Neuronal stem cell (in vitro differentiated cells): ENCODE measurements at regions not wholly inside any gene's neighbourhood (a gene's known extent, or its start where the extent isn't known, plus 50 kb on each side); places are given as distances from the start of the nearest gene placed in this dataset.

Experiments
- DNase-seq: peaks from one replicate; pipeline ENCODE4 v3.0.0-alpha.2; 2013; ENCODE audit warnings: low spot score
- H2AFZ ChIP-seq: one replicate; pipeline ENCODE4 v1.6.1; 2013; ENCODE audit warnings: mild to moderate bottlenecking, low read length, inconsistent platforms
- H2AK5ac ChIP-seq: 2 replicates; pipeline ENCODE4 v1.6.1; 2013; ENCODE audit warnings: low read depth, mild to moderate bottlenecking, inconsistent platforms, low read length, moderate library complexity, mixed read lengths
- H2BK120ac ChIP-seq: 2 replicates; pipeline ENCODE4 v1.6.1; 2013; ENCODE audit warnings: low read depth, mild to moderate bottlenecking, inconsistent platforms, low read length, moderate library complexity, mixed read lengths
- H2BK12ac ChIP-seq: one replicate; pipeline ENCODE4 v1.6.1; 2013; ENCODE audit warnings: low read length, inconsistent platforms
- H2BK15ac ChIP-seq: 2 replicates; pipeline ENCODE4 v1.6.1; 2013; ENCODE audit warnings: mild to moderate bottlenecking, low read length, inconsistent platforms, mixed read lengths
- H2BK5ac ChIP-seq: one replicate; pipeline ENCODE4 v1.6.1; 2013; ENCODE audit warnings: inconsistent platforms, mild to moderate bottlenecking, low read length, moderate library complexity
- H3K14ac ChIP-seq: one replicate; pipeline ENCODE4 v1.6.1; 2013; ENCODE audit warnings: low read length, inconsistent platforms
- H3K18ac ChIP-seq: 2 replicates; pipeline ENCODE4 v1.6.1; 2013; ENCODE audit warnings: low read length, inconsistent platforms
- H3K23ac ChIP-seq: 2 replicates; pipeline ENCODE4 v1.6.1; 2013; ENCODE audit warnings: low read depth, mild to moderate bottlenecking, mixed read lengths, low read length, inconsistent platforms; ENCODE audit not compliant: poor library complexity
- H3K27ac ChIP-seq: replicated peaks from 3 replicates; pipeline ENCODE4 v1.5.1; 2013; ENCODE audit warnings: low read length, inconsistent platforms
- H3K27me3 ChIP-seq, 3 experiments: 2 replicates each; pipeline ENCODE4 v1.6.1; 2013; ENCODE audit warnings: low read length in 3 of 3, mild to moderate bottlenecking in 2 of 3, inconsistent platforms in 1 of 3, low read depth in 1 of 3, mixed read lengths in 1 of 3, moderate library complexity in 1 of 3; ENCODE audit not compliant: control insufficient read depth in 3 of 3, insufficient read depth in 3 of 3
- H3K36me3 ChIP-seq, 2 donors: replicated peaks in 1 of 2; 2 replicates each; pipeline ENCODE4 v1.6.1; 2013; ENCODE audit warnings: low read length in 2 of 2; ENCODE audit not compliant: control insufficient read depth in 2 of 2, insufficient read depth in 2 of 2
- H3K4ac ChIP-seq: 2 replicates; pipeline ENCODE4 v1.6.1; 2013; ENCODE audit warnings: inconsistent platforms, mild to moderate bottlenecking, low read length, moderate library complexity
- H3K4me1 ChIP-seq, 2 donors: 1 replicate in 1 of 2; 2 replicates in 1 of 2; pipeline ENCODE4 v1.6.1; 2013; ENCODE audit warnings: low read length in 2 of 2, low read depth in 1 of 2; ENCODE audit not compliant: control insufficient read depth in 2 of 2, insufficient read depth in 1 of 2
- H3K4me2 ChIP-seq: one replicate; pipeline ENCODE4 v1.6.1; 2013; ENCODE audit warnings: mild to moderate bottlenecking, low read length, inconsistent platforms; ENCODE audit not compliant: insufficient read depth, poor library complexity, severe bottlenecking
- H3K4me3 ChIP-seq, 2 donors: 2 replicates each; pipeline ENCODE4 v1.5.1; 2013; ENCODE audit warnings: low read length in 2 of 2, mild to moderate bottlenecking in 2 of 2, inconsistent platforms in 1 of 2, moderate library complexity in 1 of 2
- H3K79me1 ChIP-seq: one replicate; pipeline ENCODE4 v1.6.1; 2013; ENCODE audit warnings: low read depth, mild to moderate bottlenecking, inconsistent platforms, low read length, moderate library complexity
- H3K9ac ChIP-seq: one replicate; pipeline ENCODE4 v1.6.1; 2013; ENCODE audit warnings: mild to moderate bottlenecking, low read depth, low read length, inconsistent platforms; ENCODE audit not compliant: poor library complexity
- H3K9me3 ChIP-seq, 2 donors: replicated peaks in 1 of 2; 2 replicates each; pipeline versions ENCODE3 to v1.6.1; 2013; ENCODE audit warnings: low read length in 2 of 2, mild to moderate bottlenecking in 2 of 2, inconsistent platforms in 1 of 2, low read depth in 1 of 2, mixed read lengths in 1 of 2, moderate library complexity in 1 of 2; ENCODE audit not compliant: control insufficient read depth in 2 of 2, insufficient read depth in 1 of 2
- H4K8ac ChIP-seq: one replicate; pipeline ENCODE4 v1.6.1; 2013; ENCODE audit warnings: low read depth, mild to moderate bottlenecking, inconsistent platforms, low read length, moderate library complexity
- H4K91ac ChIP-seq: one replicate; pipeline ENCODE4 v1.6.1; 2013; ENCODE audit warnings: low read length, low read depth, mild to moderate bottlenecking, inconsistent platforms; ENCODE audit not compliant: poor library complexity
- WGBS, 2 donors: extraction: QIAGEN DNeasy Blood & Tissue Kit; methylation state at CpG; one replicate each; pipeline ENCODE4 v1.1.7; 2013; ENCODE audit warnings: missing lambda C conversion rate in 2 of 2, mixed read lengths in 1 of 2; ENCODE audit not compliant: insufficient read length in 2 of 2, insufficient replicate concordance in 1 of 2; ENCODE audit errors: extremely low coverage in 2 of 2; 5-methylcytosine and 5-hydroxymethylcytosine counted together

- no peak for DNase-seq
- no peaks in the 10 kb centered on the region for H3K36me3 ChIP-seq
- H3K4me1 ChIP-seq, result no peaks in the 10 kb centered on the region
- no peak overlapping the region for H2BK120ac ChIP-seq
- H3K23ac ChIP-seq, result no peak overlapping the region
- H3K27me3 ChIP-seq, result no peaks in the 10 kb centered on the region
- H3K27ac ChIP-seq, result no peak overlapping the region
- H4K91ac ChIP-seq, result no peak overlapping the region
- H3K9ac ChIP-seq, result no peak overlapping the region
- no peak overlapping the region for H4K8ac ChIP-seq
- no CpG with 5 or more reads among the region's 6 CpGs for WGBS, 2 donors
- H3K9me3 ChIP-seq, result peaks cover 0 to 12% of the 10 kb centered on the region in 2 donors
- no peak overlapping the region for H2AK5ac ChIP-seq
- H2BK5ac ChIP-seq, result no peak overlapping the region
- H2BK12ac ChIP-seq, result no peak overlapping the region
- H3K14ac ChIP-seq, result no peak overlapping the region
- no peak overlapping the region for H2AFZ ChIP-seq
- H3K4ac ChIP-seq, result no peak overlapping the region
- H3K18ac ChIP-seq, result no peak overlapping the region
- H2BK15ac ChIP-seq, result no peak overlapping the region
- no peaks in the 10 kb centered on the region for H3K79me1 ChIP-seq
- H3K4me2 ChIP-seq, result no peak overlapping the region
- no peak overlapping the region for H3K4me3 ChIP-seq
Observed at GRCh38 chrY:8726616-8727015, 610.6 kb upstream of the TSPY4 start.

DNA sequence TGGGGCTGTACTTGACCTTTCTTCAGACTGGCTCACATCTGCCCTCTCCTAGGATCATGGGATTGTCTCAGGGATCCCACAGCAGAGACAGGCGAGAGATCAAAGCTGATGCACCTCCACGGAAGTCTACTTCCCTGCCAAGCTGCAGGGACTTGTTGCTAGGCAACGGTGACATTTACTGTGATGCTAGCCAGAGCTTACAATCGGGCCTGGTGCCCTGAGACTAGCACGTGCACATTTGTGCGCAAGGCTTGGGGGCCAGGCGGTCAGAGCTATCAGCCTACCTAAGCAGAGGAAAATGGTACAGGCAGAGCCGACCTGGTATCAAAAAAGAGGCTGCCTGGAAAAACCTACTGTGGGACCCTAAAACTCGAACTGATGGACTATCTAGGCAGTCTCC is 607.3 kb upstream of the TSPY4 start:
- Histone ChIP-seq H3K79me1 (no peaks in the 10 kb centered on the region), H3K4ac (no peak overlapping the region), H3K18ac (no peak overlapping the region), H3K36me3 (no peaks in the 10 kb centered on the region), H3K4me1 (no peaks in the 10 kb centered on the region), H2BK15ac (no peak overlapping the region), H3K27me3 (no peaks in the 10 kb centered on the region), H3K14ac (no peak overlapping the region), H3K27ac (no peak overlapping the region), H2BK5ac (no peak overlapping the region), H4K8ac (no peak overlapping the region), H2BK120ac (no peak overlapping the region), H2BK12ac (no peak overlapping the region), H3K4me2 (no peak overlapping the region), H3K4me3 (no peak overlapping the region), H3K23ac (no peak overlapping the region), H2AFZ (no peak overlapping the region), H3K9ac (no peak overlapping the region), H3K9me3 (peaks cover 0 to 11% of the 10 kb centered on the region in 2 donors), H2AK5ac (no peak overlapping the region), H4K91ac (no peak overlapping the region)
- no peak for DNase-seq
- no CpG with 5 or more reads among the region's 9 CpGs for WGBS, 2 donors

- Histone ChIP-seq H2BK15ac (no peak overlapping the region), H3K9me3 (peaks cover 0 to 8% of the 10 kb centered on the region in 2 donors), H3K4me3 (no peak overlapping the region), H3K18ac (no peak overlapping the region), H3K23ac (no peak overlapping the region), H3K79me1 (no peaks in the 10 kb centered on the region), H3K36me3 (no peaks in the 10 kb centered on the region), H3K27ac (no peak overlapping the region), H4K91ac (no peak overlapping the region), H4K8ac (no peak overlapping the region), H3K9ac (no peak overlapping the region), H2BK12ac (no peak overlapping the region), H2BK5ac (no peak overlapping the region), H3K4me2 (no peak overlapping the region), H3K4me1 (no peaks in the 10 kb centered on the region), H2AK5ac (no peak overlapping the region), H3K27me3 (no peaks in the 10 kb centered on the region), H2BK120ac (no peak overlapping the region), H2AFZ (no peak overlapping the region), H3K14ac (no peak overlapping the region), H3K4ac (no peak overlapping the region)
- no peak for DNase-seq
- WGBS, 2 donors, result no CpG with 5 or more reads among the region's 21 CpGs
Observed at GRCh38 chrY:8741343-8742069, 595.8 kb upstream of the TSPY4 start.

DNA sequence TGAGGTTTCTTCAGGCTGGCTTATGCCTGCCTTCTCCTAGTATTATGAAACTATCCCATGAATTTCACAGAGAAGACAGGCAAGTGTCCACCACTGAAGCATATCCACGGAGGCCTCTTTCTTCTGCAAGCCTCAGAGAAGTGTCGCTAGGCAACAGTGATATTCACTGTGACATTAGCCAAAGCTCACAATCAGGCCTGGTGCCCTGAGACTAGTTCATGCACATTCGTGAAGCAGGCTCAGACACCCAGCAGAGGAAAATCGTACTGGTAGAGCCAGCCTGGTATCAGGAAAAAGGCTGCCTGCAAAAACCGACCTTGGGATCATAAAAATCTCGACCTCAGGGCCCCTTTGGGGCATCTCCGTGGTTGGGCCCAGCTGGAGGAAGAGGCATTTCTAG is 573.1 kb upstream of the TSPY4 start:
- Histone ChIP-seq H3K14ac (no peak overlapping the region), H3K27me3 (no peaks in the 10 kb centered on the region), H2AK5ac (no peak overlapping the region), H2BK5ac (no peak overlapping the region), H3K79me1 (no peaks in the 10 kb centered on the region), H2BK120ac (no peak overlapping the region), H3K4ac (no peak overlapping the region), H3K18ac (no peak overlapping the region), H3K27ac (no peak overlapping the region), H4K8ac (no peak overlapping the region), H3K36me3 (no peaks in the 10 kb centered on the region), H2BK15ac (no peak overlapping the region), H3K23ac (no peak overlapping the region), H2BK12ac (no peak overlapping the region), H3K9me3 (peaks cover 0 to 13% of the 10 kb centered on the region in 2 donors), H3K4me1 (no peaks in the 10 kb centered on the region), H3K9ac (no peak overlapping the region), H2AFZ (no peak overlapping the region), H4K91ac (no peak overlapping the region), H3K4me3 (no peak overlapping the region), H3K4me2 (no peak overlapping the region)
- DNase-seq, result no peak
- no CpG with 5 or more reads among the region's 7 CpGs for WGBS, 2 donors
